HG03442 (cell line): ENCODE measurements at regions not wholly inside any gene's neighbourhood (a gene's known extent, or its start where the extent isn't known, plus 50 kb on each side); places are given as distances from the start of the nearest gene placed in this dataset.

Experiments used
- ATAC-seq: cut with Tn5 transposase; IDR thresholded peaks from one replicate; pipeline ENCODE4 v1.9.1; 2021; ENCODE audit warnings: mild to moderate bottlenecking, moderate library complexity; ENCODE audit not compliant: unreplicated experiment

GRCh38 chr14:75333606-75334548 lies 55.2 kb downstream of the FOS start:
- ATAC-seq = no peak

GRCh38 chr14:75334549-75335051 lies 56.0 kb downstream of the FOS start:
- ATAC-seq = no peak

- ATAC-seq = no peak
Observed at GRCh38 chr14:75335571-75335970, 56.9 kb downstream of the FOS start.

GRCh38 chr14:75338398-75338797 lies 59.8 kb downstream of the FOS start:
- ATAC-seq = no peak

GRCh38 chr14:75339059-75339458 lies 60.4 kb downstream of the FOS start:
- no peak for ATAC-seq

- ATAC-seq = no peak
Observed at GRCh38 chr14:75340921-75341320, 62.3 kb downstream of the FOS start.

- ATAC-seq = no peak
Observed at GRCh38 chr14:75341620-75342019, 63.0 kb downstream of the FOS start.

GRCh38 chr14:75342762-75343599 lies 64.4 kb downstream of the FOS start:
- peak; percentile 71 for ATAC-seq

- no peak for ATAC-seq
Observed at GRCh38 chr14:75343911-75344310, 65.3 kb downstream of the FOS start.

- no peak for ATAC-seq
Observed at GRCh38 chr14:75344411-75344810, 65.8 kb downstream of the FOS start.

GRCh38 chr14:75350505-75351060 lies 72.0 kb downstream of the FOS start:
- ATAC-seq = no peak

- no peak for ATAC-seq
Observed at GRCh38 chr14:75359098-75359497, 68.7 kb upstream of the JDP2 start.

- no peak for ATAC-seq
Observed at GRCh38 chr14:75361041-75361440, 66.8 kb upstream of the JDP2 start.

- ATAC-seq = no peak
Observed at GRCh38 chr14:75361751-75362433, 65.9 kb upstream of the JDP2 start.

- no peak for ATAC-seq
Observed at GRCh38 chr14:75363130-75363529, 64.7 kb upstream of the JDP2 start.

- ATAC-seq = no peak
Observed at GRCh38 chr14:75363570-75364227, 64.1 kb upstream of the JDP2 start.

- ATAC-seq = no peak
Observed at GRCh38 chr14:75365116-75365515, 62.7 kb upstream of the JDP2 start.

- no peak for ATAC-seq
Observed at GRCh38 chr14:75366963-75367362, 60.9 kb upstream of the JDP2 start.

GRCh38 chr14:75368333-75368732 lies 59.5 kb upstream of the JDP2 start:
- ATAC-seq = no peak

- no peak for ATAC-seq
Observed at GRCh38 chr14:75369506-75369905, 58.3 kb upstream of the JDP2 start.
